Heart right ventricle (tissue), 16 donors: ENCODE measurements at regions not wholly inside any gene's neighbourhood (a gene's known extent, or its start where the extent isn't known, plus 50 kb on each side); places are given as distances from the start of the nearest gene placed in this dataset.

Source experiments
- ATAC-seq, 8 donors: fragments of 200-7000 bp; cut with Tn5 transposase; one replicate each; pipeline ENCODE4 v1.9.1; 2020; ENCODE audit warnings: mild to moderate bottlenecking in 8 of 8, moderate library complexity in 8 of 8, moderate number of reproducible peaks in 1 of 8
- DNase-seq, 2 donors: peaks; one replicate each; pipeline ENCODE4 v3.0.0-alpha.2; 2020
- H3K27ac ChIP-seq, 10 donors: fragments of 200-600 bp; sonication (generic) in 2 of 10; one replicate each; pipeline versions ENCODE4 v1.5.0 to v1.8.0; 2020 to 2022; ENCODE audit warnings: mild to moderate bottlenecking in 3 of 10
- H3K27me3 ChIP-seq, 7 donors: fragments of 200-600 bp; one replicate each; pipeline ENCODE4 v1.8.0; 2021 to 2022; ENCODE audit warnings: mild to moderate bottlenecking in 2 of 7
- H3K36me3 ChIP-seq, 9 donors: fragments of 200-600 bp; sonication (generic) in 1 of 9; one replicate each; pipeline versions ENCODE4 v1.5.0 to v1.8.0; 2020 to 2022; ENCODE audit warnings: mild to moderate bottlenecking in 2 of 9
- H3K4me1 ChIP-seq, 9 donors: fragments of 200-600 bp; sonication (generic) in 1 of 9; one replicate each; pipeline versions ENCODE4 v1.5.0 to v1.8.0; 2020 to 2022; ENCODE audit warnings: mild to moderate bottlenecking in 4 of 9
- H3K4me3 ChIP-seq, 10 donors: fragments of 200-600 bp; sonication (generic) in 2 of 10; one replicate each; pipeline versions ENCODE4 v1.5.0 to v1.8.0; 2020 to 2022; ENCODE audit warnings: mild to moderate bottlenecking in 7 of 10, moderate library complexity in 2 of 10
- H3K9me3 ChIP-seq, 11 donors: fragments of 200-600 bp in 10 of 11; sonication (generic) in 2 of 11; one replicate each; pipeline versions ENCODE4 v1.5.0 to v1.8.0; 2013 to 2022; ENCODE audit warnings: mild to moderate bottlenecking in 2 of 11, control low read depth in 1 of 11, moderate library complexity in 1 of 11
- WGBS, 2 donors: extraction: QIAGEN DNeasy Blood & Tissue Kit; methylation state at CpG; one replicate each; pipeline ENCODE4 v1.1.7; 2013; ENCODE audit warnings: inconsistent platforms in 1 of 2; 5-methylcytosine and 5-hydroxymethylcytosine counted together
- intact Hi-C, 10 donors: fragments of 100-400 bp; cut with DNase I; formaldehyde crosslinking; loops; one replicate each; pipeline versions ENCODE4 v1.11.1 to v1.14.2; 2022
- TF ChIP-seq, protein P1 (sequence below), 9 donors: fragments of 200-600 bp; sonication (generic) in 2 of 9; IDR thresholded peaks; one replicate each; pipeline versions ENCODE4 v1.5.0 to v1.8.0; 2021 to 2022; ENCODE audit warnings: antibody characterized with exemption in 9 of 9, mild to moderate bottlenecking in 5 of 9, moderate library complexity in 1 of 9
- donor health status: Arrhythmogenic right ventricular cardiomyopathy.
- donor health status: ischemic (EF 13 %, LVEDD 7.1; RV severe dilation, severe dysfunction).
- donor health status: healthy with polysubstance abuse.
- donor health status: DM: no; HTN: yes; CAD: no.
- donor health status: DM: no; HTN: no; CAD: no.
- donor health status: ischemic (EF 25% LVEDD 6.9; RV normal size, moderate dysfunction).
- donor health status: ischemic (EF 25% LVEDD 5.7; RV mildly dilated, moderate dysfunction).
- donor health status: healthy.
- donor health status: DM: yes; HTN: yes; CAD: no.
- donor health status: Ischemic cardiomyopathy.
- donor health status: ischemic (EF 35%, LVEDD 5.7; RV mildly dilated, moderate dysfunction).
- donor health status: nonischemic (EF 11% LVEDD 7.7; RV severe dilation, severe dysfunction).
- donor health status: DM: yes; HTN: yes; CAD: no.
- donor health status: PGD.
- donor health status: ischemic (EF 29% LVEDD 5.4; RV normal size, mild dysfunction).
- donor health status: nonischemic (EF 23%, LVEDD 6.1; RV moderate dilation, normal function).

DNA sequence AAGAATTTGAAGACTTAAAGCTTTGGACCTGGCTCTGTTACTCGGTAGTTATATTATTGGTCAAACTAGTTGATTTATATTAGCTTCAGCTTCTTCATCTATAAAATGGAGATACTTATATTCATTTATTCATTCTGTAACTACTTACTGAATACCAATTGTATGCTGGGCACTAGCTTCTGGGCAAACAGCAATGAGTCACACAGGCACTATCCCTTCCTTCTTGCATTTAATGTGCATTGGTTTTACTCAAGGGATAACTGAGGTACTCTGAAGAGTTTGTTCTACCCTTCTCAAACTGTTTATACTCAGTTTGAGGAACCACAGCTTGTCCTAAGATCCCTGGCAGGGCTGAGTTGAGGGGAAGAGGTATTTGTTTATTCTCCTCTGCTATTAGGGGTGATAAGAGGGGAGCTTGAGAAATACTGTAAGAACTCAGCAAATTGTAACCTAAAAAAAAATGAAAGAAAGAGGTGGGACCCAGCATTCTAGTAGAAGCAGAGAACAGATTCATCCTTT, 825.4 kb upstream of the AMELY start:
- intact Hi-C loops, result no loop called here
- H3K4me3 ChIP-seq, result no peak overlapping the region
- no peaks in the 10 kb centered on the region for H3K27me3 ChIP-seq
- TF ChIP-seq, protein P1, sequence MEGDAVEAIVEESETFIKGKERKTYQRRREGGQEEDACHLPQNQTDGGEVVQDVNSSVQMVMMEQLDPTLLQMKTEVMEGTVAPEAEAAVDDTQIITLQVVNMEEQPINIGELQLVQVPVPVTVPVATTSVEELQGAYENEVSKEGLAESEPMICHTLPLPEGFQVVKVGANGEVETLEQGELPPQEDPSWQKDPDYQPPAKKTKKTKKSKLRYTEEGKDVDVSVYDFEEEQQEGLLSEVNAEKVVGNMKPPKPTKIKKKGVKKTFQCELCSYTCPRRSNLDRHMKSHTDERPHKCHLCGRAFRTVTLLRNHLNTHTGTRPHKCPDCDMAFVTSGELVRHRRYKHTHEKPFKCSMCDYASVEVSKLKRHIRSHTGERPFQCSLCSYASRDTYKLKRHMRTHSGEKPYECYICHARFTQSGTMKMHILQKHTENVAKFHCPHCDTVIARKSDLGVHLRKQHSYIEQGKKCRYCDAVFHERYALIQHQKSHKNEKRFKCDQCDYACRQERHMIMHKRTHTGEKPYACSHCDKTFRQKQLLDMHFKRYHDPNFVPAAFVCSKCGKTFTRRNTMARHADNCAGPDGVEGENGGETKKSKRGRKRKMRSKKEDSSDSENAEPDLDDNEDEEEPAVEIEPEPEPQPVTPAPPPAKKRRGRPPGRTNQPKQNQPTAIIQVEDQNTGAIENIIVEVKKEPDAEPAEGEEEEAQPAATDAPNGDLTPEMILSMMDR (IDR thresholded peaks at IDR 0.05), result no peak
- WGBS, 2 donors, result 83 to 95% methylated on average over 1 of the region's 1 CpG
- no peak for DNase-seq
- H3K9me3 ChIP-seq, result no peaks in the 10 kb centered on the region
- H3K4me1 ChIP-seq, result no peaks in the 10 kb centered on the region
- H3K27ac ChIP-seq, result no peak overlapping the region
- ATAC-seq, result no peak
- H3K36me3 ChIP-seq, result no peaks in the 10 kb centered on the region

DNA sequence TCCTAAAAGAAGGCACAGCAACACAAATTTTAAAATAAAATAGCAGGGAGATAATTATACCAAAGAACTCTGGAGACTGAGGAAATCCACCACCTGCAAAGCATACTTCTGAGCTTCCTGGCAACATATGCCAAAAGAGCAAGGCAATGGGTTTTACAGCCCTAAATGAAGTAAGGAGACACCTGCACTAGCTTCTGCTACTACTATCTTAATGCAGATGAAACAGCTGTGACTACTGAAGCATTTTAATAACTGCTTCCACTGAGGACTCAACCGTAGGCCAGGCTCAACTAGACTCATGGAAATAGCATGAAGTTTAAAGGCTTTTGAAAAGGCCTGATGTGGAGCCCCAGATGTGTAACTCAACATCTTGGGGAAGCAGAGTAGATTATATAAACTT, 820.1 kb upstream of the AMELY start:
- H3K9me3 ChIP-seq, result no peaks in the 10 kb centered on the region
- H3K27me3 ChIP-seq, result no peaks in the 10 kb centered on the region
- H3K36me3 ChIP-seq, result no peaks in the 10 kb centered on the region
- intact Hi-C loops, result loop anchor here in 1 of 10 donors (5.0 kb wide), 1 partner anchor 41 kb away; no protein-coding TSS in a partner anchor
- WGBS, 2 donors, result 70 to 80% methylated on average over 1 of the region's 1 CpG
- ATAC-seq (no peak), DNase-seq (no peak)
- H3K4me1 ChIP-seq, result peaks cover 0 to 3% (median 0%) of the 10 kb centered on the region in 9 donors
- no peak overlapping the region for H3K4me3 ChIP-seq
- no peak overlapping the region for H3K27ac ChIP-seq
- TF ChIP-seq, protein P1 (IDR thresholded peaks at IDR 0.05), result no peak

DNA sequence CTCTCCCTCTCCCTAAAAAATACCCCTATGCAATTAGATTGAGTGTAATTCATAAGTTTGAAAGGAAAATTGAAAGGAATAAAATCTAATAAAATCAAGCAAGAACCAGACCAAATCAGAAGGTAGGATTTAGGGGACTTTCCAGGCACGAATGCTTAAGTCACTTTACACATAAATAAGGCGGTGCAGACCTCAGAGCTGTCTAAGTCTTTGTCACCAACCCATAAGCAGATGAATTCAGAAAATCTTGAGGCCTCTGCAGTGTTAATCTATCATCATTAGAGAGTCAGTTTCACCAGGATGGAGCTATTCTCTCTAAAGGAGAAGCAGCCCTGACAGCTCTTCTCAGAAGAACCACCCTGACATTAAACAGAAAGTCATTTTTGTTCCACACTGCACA, 819.1 kb upstream of the AMELY start:
- H3K9me3 ChIP-seq, result no peaks in the 10 kb centered on the region
- intact Hi-C loops, result loop anchor here in 1 of 10 donors (5.0 kb wide), 1 partner anchor 42 kb away; no protein-coding TSS in a partner anchor
- H3K27me3 ChIP-seq, result no peaks in the 10 kb centered on the region
- WGBS, 2 donors, result 88 to 98% methylated on average over 2 of the region's 2 CpGs
- H3K4me1 ChIP-seq, result peaks cover 0 to 3% (median 0%) of the 10 kb centered on the region in 9 donors
- DNase-seq, result no peak
- no peak for ATAC-seq
- TF ChIP-seq, protein P1 (IDR thresholded peaks at IDR 0.05), result no peak
- H3K4me3 ChIP-seq, result no peak overlapping the region
- H3K27ac ChIP-seq, result no peak overlapping the region
- no peaks in the 10 kb centered on the region for H3K36me3 ChIP-seq

DNA sequence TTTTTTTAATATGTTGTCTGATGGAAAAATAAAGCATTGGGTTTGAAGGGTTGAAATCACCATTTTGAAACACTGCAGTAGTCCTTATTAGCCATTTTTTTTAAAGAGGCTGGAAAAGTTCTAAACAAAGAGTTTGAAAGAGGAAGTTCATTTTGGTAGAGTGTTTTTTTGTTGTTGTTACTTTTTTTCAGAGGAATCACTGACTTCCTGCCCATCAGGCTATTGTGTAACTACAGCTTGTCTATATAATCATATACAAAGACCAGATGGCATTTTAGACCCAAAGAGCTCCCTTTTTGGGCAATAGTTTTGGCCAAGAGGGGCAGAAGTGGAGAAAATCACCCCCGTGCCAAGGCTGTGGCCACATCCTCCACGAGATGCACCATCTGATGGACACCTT, 818.5 kb upstream of the AMELY start:
- H3K36me3 ChIP-seq, result no peaks in the 10 kb centered on the region
- DNase-seq (no peak), ATAC-seq (no peak)
- no peaks in the 10 kb centered on the region for H3K27me3 ChIP-seq
- H3K4me1 ChIP-seq, result peaks cover 0 to 3% (median 0%) of the 10 kb centered on the region in 9 donors
- intact Hi-C loops, result loop anchor here in 1 of 10 donors (5.0 kb wide), 1 partner anchor 42 kb away; no protein-coding TSS in a partner anchor
- no peak overlapping the region for H3K27ac ChIP-seq
- WGBS, 2 donors, result 78 to 93% methylated on average over 2 of the region's 2 CpGs
- no peak overlapping the region for H3K4me3 ChIP-seq
- TF ChIP-seq, protein P1 (IDR thresholded peaks at IDR 0.05), result no peak
- H3K9me3 ChIP-seq, result no peaks in the 10 kb centered on the region
